Ishikawa (cell line): ENCODE measurements at regions not wholly inside any gene's neighbourhood (a gene's known extent, or its start where the extent isn't known, plus 50 kb on each side); places are given as distances from the start of the nearest gene placed in this dataset.

Experiments used
- CEBPB ChIP-seq: IDR thresholded peaks from 2 replicates; pipeline ENCODE4 v1.6.1; 2012
- CREB1 ChIP-seq: IDR thresholded peaks from 2 replicates; pipeline ENCODE4 v1.6.1; 2012; ENCODE audit warnings: low read depth
- EGR1 ChIP-seq: IDR thresholded peaks from 2 replicates; pipeline ENCODE4 v1.6.1; 2012
- EP300 ChIP-seq: IDR thresholded peaks from 2 replicates; pipeline ENCODE4 v1.6.1; 2012; ENCODE audit warnings: borderline replicate concordance
- FOXM1 ChIP-seq: IDR thresholded peaks from 2 replicates; pipeline ENCODE4 v1.6.1; 2012; ENCODE audit warnings: low read depth, borderline replicate concordance
- MAX ChIP-seq: IDR thresholded peaks from 2 replicates; pipeline ENCODE4 v1.6.1; 2012
- RAD21 ChIP-seq: IDR thresholded peaks from 2 replicates; pipeline ENCODE4 v1.6.1; 2012; ENCODE audit warnings: low read depth
- TAF1 ChIP-seq: IDR thresholded peaks from 2 replicates; pipeline ENCODE4 v1.6.1; 2012; ENCODE audit warnings: low read depth, mild to moderate bottlenecking
- TEAD4 ChIP-seq: IDR thresholded peaks from 2 replicates; pipeline ENCODE4 v1.6.1; 2012
- YY1 ChIP-seq: IDR thresholded peaks from 2 replicates; pipeline ENCODE4 v1.6.1; 2012; ENCODE audit warnings: low read depth
- TF ChIP-seq, protein P1 (sequence below): IDR thresholded peaks from 2 replicates; pipeline ENCODE4 v1.6.1; 2012; ENCODE audit warnings: low read depth, mild to moderate bottlenecking

- TF ChIP-seq RAD21 (no peak), EGR1 (no peak), CEBPB (no peak), EP300 (no peak), TAF1 (no peak), FOXM1 (no peak), CREB1 (no peak), YY1 (no peak), MAX (no peak), TEAD4 (no peak)
- TF ChIP-seq, protein P1, sequence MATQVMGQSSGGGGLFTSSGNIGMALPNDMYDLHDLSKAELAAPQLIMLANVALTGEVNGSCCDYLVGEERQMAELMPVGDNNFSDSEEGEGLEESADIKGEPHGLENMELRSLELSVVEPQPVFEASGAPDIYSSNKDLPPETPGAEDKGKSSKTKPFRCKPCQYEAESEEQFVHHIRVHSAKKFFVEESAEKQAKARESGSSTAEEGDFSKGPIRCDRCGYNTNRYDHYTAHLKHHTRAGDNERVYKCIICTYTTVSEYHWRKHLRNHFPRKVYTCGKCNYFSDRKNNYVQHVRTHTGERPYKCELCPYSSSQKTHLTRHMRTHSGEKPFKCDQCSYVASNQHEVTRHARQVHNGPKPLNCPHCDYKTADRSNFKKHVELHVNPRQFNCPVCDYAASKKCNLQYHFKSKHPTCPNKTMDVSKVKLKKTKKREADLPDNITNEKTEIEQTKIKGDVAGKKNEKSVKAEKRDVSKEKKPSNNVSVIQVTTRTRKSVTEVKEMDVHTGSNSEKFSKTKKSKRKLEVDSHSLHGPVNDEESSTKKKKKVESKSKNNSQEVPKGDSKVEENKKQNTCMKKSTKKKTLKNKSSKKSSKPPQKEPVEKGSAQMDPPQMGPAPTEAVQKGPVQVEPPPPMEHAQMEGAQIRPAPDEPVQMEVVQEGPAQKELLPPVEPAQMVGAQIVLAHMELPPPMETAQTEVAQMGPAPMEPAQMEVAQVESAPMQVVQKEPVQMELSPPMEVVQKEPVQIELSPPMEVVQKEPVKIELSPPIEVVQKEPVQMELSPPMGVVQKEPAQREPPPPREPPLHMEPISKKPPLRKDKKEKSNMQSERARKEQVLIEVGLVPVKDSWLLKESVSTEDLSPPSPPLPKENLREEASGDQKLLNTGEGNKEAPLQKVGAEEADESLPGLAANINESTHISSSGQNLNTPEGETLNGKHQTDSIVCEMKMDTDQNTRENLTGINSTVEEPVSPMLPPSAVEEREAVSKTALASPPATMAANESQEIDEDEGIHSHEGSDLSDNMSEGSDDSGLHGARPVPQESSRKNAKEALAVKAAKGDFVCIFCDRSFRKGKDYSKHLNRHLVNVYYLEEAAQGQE = no peak
Observed at GRCh38 chr5:61737964-61738340, 405.9 kb downstream of the ZSWIM6 start.
